HG02759 (cell line): ENCODE measurements at regions not wholly inside any gene's neighbourhood (a gene's known extent, or its start where the extent isn't known, plus 50 kb on each side); places are given as distances from the start of the nearest gene placed in this dataset.
"Not testable (repeated sequence)": the region's sequence is repeated elsewhere in the genome, so short reads cannot be mapped to it uniquely, and the experiment has no call there.

Experiments
- ATAC-seq: cut with Tn5 transposase; IDR thresholded peaks from one replicate; pipeline ENCODE4 v1.9.1; 2021; ENCODE audit warnings: mild to moderate bottlenecking, moderate library complexity; ENCODE audit not compliant: unreplicated experiment

- no peak for ATAC-seq
Observed at GRCh38 chr4:77360451-77360850, 203.4 kb downstream of the CCNG2 start.

- ATAC-seq = not testable (repeated sequence)
Observed at GRCh38 chr4:77366876-77367275, 209.9 kb downstream of the CCNG2 start.

GRCh38 chr4:77367638-77368037 lies 210.6 kb downstream of the CCNG2 start:
- ATAC-seq = no peak

GRCh38 chr4:77372375-77372774 lies 215.4 kb downstream of the CCNG2 start:
- no peak for ATAC-seq

GRCh38 chr4:77375866-77376607 lies 219.0 kb downstream of the CCNG2 start:
- no peak for ATAC-seq

GRCh38 chr4:77376788-77377460 lies 219.9 kb downstream of the CCNG2 start:
- no peak for ATAC-seq

- ATAC-seq = no peak
Observed at GRCh38 chr4:77384094-77384493, 221.5 kb upstream of the CXCL13 start.

GRCh38 chr4:77385124-77385969 lies 220.3 kb upstream of the CXCL13 start:
- ATAC-seq = peak; percentile 71

- ATAC-seq = no peak
Observed at GRCh38 chr4:77393996-77394395, 211.6 kb upstream of the CXCL13 start.

GRCh38 chr4:77395481-77395880 lies 210.1 kb upstream of the CXCL13 start:
- no peak for ATAC-seq

GRCh38 chr4:77398256-77398655 lies 207.4 kb upstream of the CXCL13 start:
- no peak for ATAC-seq

- ATAC-seq = no peak
Observed at GRCh38 chr4:77399831-77400230, 205.8 kb upstream of the CXCL13 start.

GRCh38 chr4:77413766-77414165 lies 191.9 kb upstream of the CXCL13 start:
- no peak for ATAC-seq

GRCh38 chr4:77415689-77416088 lies 189.9 kb upstream of the CXCL13 start:
- no peak for ATAC-seq

GRCh38 chr4:77418333-77418732 lies 187.3 kb upstream of the CXCL13 start:
- no peak for ATAC-seq

GRCh38 chr4:77430847-77431246 lies 174.8 kb upstream of the CXCL13 start:
- no peak for ATAC-seq

GRCh38 chr4:77431546-77431945 lies 174.1 kb upstream of the CXCL13 start:
- no peak for ATAC-seq

GRCh38 chr4:77432717-77433417 lies 172.8 kb upstream of the CXCL13 start:
- peak; percentile 16 for ATAC-seq

GRCh38 chr4:77433418-77433733 lies 172.2 kb upstream of the CXCL13 start:
- ATAC-seq = peak; percentile 80

- ATAC-seq = no peak
Observed at GRCh38 chr4:77434299-77435092, 171.1 kb upstream of the CXCL13 start.
